Activated CD8-positive, alpha-beta T cell treated with anti-CD3 and anti-CD28 coated beads, Interleukin-2, amount 10 ng/mL, durations not matched to agents 7 days and 5 days (primary cell): ENCODE measurements at regions not wholly inside any gene's neighbourhood (a gene's known extent, or its start where the extent isn't known, plus 50 kb on each side); places are given as distances from the start of the nearest gene placed in this dataset.

Source experiments
- ATAC-seq: fragments of 150-1000 bp; cut with Tn5 transposase; one replicate; pipeline ENCODE4 v1.10.0; 2021; ENCODE audit warnings: moderate library complexity
- CTCF ChIA-PET: fragments of 350-600 bp; sonication (Branson Sonifier 250); formaldehyde crosslinking; loops from one replicate; lab custom pipeline; 2021; ENCODE audit warnings: antibody characterized with exemption; lab: Charles Lee
- POLR2A ChIA-PET: fragments of 350-600 bp; sonication (Branson Sonifier 250); formaldehyde crosslinking; loops from one replicate; lab custom pipeline; 2021; ENCODE audit warnings: antibody characterized with exemption; lab: Charles Lee
- DNase-seq: peaks from one replicate; pipeline ENCODE4 v3.0.0-alpha.2; 2020
- H3K27ac Mint-ChIP-seq: one replicate; pipeline ENCODE4 v1.8.0; 2021; ENCODE audit warnings: mild to moderate bottlenecking, mixed read lengths
- H3K27me3 Mint-ChIP-seq: one replicate; pipeline ENCODE4 v1.8.0; 2021; ENCODE audit warnings: low read depth, mixed read lengths
- H3K36me3 Mint-ChIP-seq: one replicate; pipeline ENCODE4 v1.8.0; 2021; ENCODE audit warnings: low read depth, mixed read lengths
- H3K4me1 Mint-ChIP-seq: one replicate; pipeline ENCODE4 v1.8.0; 2021; ENCODE audit warnings: low read depth, mixed read lengths
- H3K4me3 Mint-ChIP-seq: one replicate; pipeline ENCODE4 v1.8.0; 2021; ENCODE audit warnings: mild to moderate bottlenecking, mixed read lengths
- H3K9me3 Mint-ChIP-seq: one replicate; pipeline ENCODE4 v1.8.0; 2022; ENCODE audit warnings: mixed read lengths; ENCODE audit not compliant: insufficient read depth

GRCh38 chr9:19931098-19931890, 142.5 kb upstream of the SLC24A2 start:
- Mint-ChIP-seq H3K36me3 (peaks cover 2% of the 10 kb centered on the region), H3K27me3 (peaks cover 5% of the 10 kb centered on the region), H3K4me3 (no peak overlapping the region), H3K4me1 (peaks cover 51% of the 10 kb centered on the region), H3K27ac (no peak overlapping the region), H3K9me3 (no peaks in the 10 kb centered on the region)
- CTCF ChIA-PET: interaction anchor here (0.6 to 1.2 kb wide), 2 partner anchors 1009 to 1446 kb away, joined by 3 read pairs; no protein-coding TSS in a partner anchor
- no peak for DNase-seq
- no peak for ATAC-seq
- POLR2A ChIA-PET: no interaction called here

- no peaks in the 10 kb centered on the region for H3K36me3 Mint-ChIP-seq
- H3K9me3 Mint-ChIP-seq: no peaks in the 10 kb centered on the region
- peaks cover 8% of the 10 kb centered on the region for H3K27me3 Mint-ChIP-seq
- H3K27ac Mint-ChIP-seq: no peak overlapping the region
- peaks cover 54% of the 10 kb centered on the region for H3K4me1 Mint-ChIP-seq
- DNase-seq (no peak), ATAC-seq (no peak)
- no peak overlapping the region for H3K4me3 Mint-ChIP-seq
- CTCF ChIA-PET: interaction anchor here (0.7 to 3.5 kb wide), 10 partner anchors 19 to 1014 kb away, joined by 3 to 23 read pairs (median 4); no protein-coding TSS in a partner anchor
- POLR2A ChIA-PET: interaction anchor here (0.7 kb wide), 1 partner anchor 697 kb away, joined by 3 read pairs; no protein-coding TSS in a partner anchor
Observed at GRCh38 chr9:19927560-19927959, 138.7 kb upstream of the SLC24A2 start.

- no peak for DNase-seq
- Mint-ChIP-seq H3K4me1 (peaks cover 54% of the 10 kb centered on the region), H3K27me3 (peaks cover 8% of the 10 kb centered on the region), H3K9me3 (no peaks in the 10 kb centered on the region), H3K36me3 (no peaks in the 10 kb centered on the region), H3K4me3 (peak overlapping the region; percentile 73), H3K27ac (peak overlapping the region; percentile 89)
- ChIA-PET POLR2A (no interaction called here), CTCF (interaction anchor here (0.9 to 3.5 kb wide), 10 partner anchors 20 to 1227 kb away, joined by 3 to 23 read pairs (median 4); no protein-coding TSS in a partner anchor)
- ATAC-seq: no peak
Observed at GRCh38 chr9:19926774-19927173, 137.9 kb upstream of the SLC24A2 start.

DNA sequence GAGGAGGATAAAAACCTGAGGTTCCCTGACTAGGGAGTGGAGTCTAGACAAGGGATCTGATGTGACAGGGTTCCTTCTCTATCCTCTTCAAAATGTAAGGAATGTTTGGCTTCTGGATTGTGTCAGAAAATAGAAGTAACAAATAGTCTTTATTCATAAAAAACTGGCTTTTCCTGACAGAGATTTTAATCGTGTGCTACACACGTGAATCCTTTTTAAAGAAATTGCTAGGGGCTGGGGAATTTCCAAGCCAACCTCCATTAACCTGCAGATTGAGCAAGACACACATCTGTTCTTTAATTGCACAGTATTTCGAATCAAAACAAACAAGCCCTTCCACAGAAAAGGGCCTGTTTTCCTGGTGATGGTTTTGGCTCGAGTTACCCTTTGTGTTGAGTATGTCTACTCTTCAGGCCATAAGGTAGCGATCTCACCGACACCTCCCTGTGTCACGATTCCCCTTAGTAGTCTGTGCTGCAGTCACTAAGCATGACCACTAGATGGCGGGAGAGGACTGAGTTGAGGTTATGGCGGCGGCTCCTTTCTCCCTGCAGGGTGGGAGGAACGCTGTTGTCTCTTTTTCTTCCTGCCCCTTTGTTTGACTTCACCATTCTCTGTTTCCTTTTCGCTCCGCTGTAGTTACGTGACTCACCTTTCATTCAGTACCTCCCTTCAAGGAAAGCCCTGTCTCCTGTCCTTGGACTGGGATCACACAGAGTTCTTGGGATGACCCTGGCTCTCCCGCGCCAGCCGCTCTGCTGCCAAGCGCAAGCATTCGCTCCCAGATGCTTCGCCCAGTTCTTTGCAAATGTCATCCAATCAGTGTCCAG, 137.1 kb upstream of the SLC24A2 start:
- H3K27me3 Mint-ChIP-seq: peaks cover 8% of the 10 kb centered on the region
- H3K4me1 Mint-ChIP-seq: peaks cover 54% of the 10 kb centered on the region
- ChIA-PET POLR2A (no interaction called here), CTCF (interaction anchor here (0.9 to 3.5 kb wide), 9 partner anchors 21 to 1179 kb away, joined by 3 to 23 read pairs (median 4); partner anchors contain the start of gene MLLT3)
- ATAC-seq (peak; percentile 98), DNase-seq (peak; percentile 89)
- H3K27ac Mint-ChIP-seq: peak overlapping the region; percentile 89
- H3K9me3 Mint-ChIP-seq: no peaks in the 10 kb centered on the region
- peak overlapping the region; percentile 73 for H3K4me3 Mint-ChIP-seq
- no peaks in the 10 kb centered on the region for H3K36me3 Mint-ChIP-seq

DNA sequence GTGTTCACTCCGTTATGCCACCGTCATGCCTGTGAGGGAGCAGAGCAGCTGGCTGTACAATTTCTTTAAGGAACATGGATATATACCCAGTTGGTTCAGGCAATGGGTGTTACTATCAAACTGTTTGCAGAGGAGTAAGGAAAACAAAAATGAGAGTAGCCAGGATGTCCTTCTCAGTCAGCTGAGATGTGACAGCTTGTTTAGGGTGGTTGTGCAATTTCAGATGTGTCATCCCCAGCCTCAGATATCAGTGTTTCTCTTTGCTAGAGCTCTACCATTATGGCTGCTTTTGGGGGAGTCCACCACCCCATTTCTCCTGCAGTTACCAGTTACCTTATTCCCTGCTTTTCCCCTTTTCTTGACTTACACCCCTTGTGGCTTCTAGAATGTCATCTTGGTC, 135.2 kb upstream of the SLC24A2 start:
- POLR2A ChIA-PET: no interaction called here
- ATAC-seq: no peak
- CTCF ChIA-PET: interaction anchor here (1.3 to 1.6 kb wide), 3 partner anchors 698 to 1186 kb away, joined by 3 to 9 read pairs (median 5); partner anchors contain the start of gene MLLT3

DNA sequence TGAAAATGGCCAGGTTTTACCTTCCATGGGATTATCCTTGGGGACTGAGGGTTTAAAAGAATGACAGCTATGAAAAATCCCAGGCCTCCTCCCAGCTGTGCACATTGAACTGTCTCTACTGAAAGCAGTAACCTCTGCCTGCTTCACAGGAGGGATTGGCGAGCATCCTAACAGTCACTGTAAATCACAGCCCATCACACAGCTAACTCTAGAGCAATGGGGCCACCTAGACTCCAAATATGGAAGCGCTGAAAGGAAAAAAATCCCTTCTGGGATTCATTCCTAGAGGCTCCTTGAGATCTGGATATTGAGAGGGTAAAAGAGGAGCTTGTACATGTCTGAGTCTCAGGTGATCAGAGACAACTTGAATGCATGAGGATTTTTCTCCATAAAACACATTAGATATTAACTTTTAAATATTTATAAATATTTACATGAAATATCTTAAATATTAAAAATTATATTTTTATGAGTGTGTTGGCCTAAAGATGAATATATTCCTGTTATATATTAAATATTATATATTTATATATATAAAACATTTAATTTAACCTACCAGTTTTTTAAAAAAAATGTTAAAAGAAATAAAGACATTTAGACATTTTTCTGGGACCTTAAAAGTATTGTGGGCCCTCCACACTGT, 133.8 kb upstream of the SLC24A2 start:
- no peak overlapping the region for H3K27ac Mint-ChIP-seq
- ChIA-PET CTCF (interaction anchor here (0.8 to 2.4 kb wide), 3 partner anchors 458 to 1018 kb away, joined by 3 to 8 read pairs (median 3); no protein-coding TSS in a partner anchor), POLR2A (no interaction called here)
- no peaks in the 10 kb centered on the region for H3K9me3 Mint-ChIP-seq
- H3K27me3 Mint-ChIP-seq: peaks cover 11% of the 10 kb centered on the region
- no peaks in the 10 kb centered on the region for H3K36me3 Mint-ChIP-seq
- ATAC-seq (no peak), DNase-seq (no peak)
- no peak overlapping the region for H3K4me3 Mint-ChIP-seq
- peaks cover 47% of the 10 kb centered on the region for H3K4me1 Mint-ChIP-seq

More for the DNA sequence above, 135.2 kb upstream of the SLC24A2 start:
- Mint-ChIP-seq H3K36me3 (no peaks in the 10 kb centered on the region), H3K9me3 (no peaks in the 10 kb centered on the region), H3K27ac (no peak overlapping the region), H3K27me3 (peaks cover 8% of the 10 kb centered on the region), H3K4me1 (peaks cover 53% of the 10 kb centered on the region), H3K4me3 (no peak overlapping the region)
- DNase-seq: no peak

DNA sequence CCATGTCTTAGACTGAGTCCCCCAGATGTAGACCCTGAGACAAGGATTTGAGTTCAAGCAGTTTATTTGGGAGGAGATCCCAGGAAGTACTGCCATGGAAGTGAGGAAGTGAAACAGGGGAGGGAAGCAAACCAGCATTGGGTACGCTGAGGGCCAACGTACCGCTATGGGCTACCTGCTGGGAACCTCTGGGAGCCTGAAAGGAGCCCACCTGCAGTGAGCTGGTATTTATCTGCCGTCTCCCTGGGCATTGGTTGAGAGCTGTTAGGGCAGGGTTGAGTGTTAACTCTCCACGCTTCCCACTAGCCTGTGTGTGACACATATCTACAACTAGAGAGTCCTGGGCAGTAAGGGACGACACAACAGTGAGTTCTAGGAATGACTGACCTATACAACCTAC, 131.6 kb upstream of the SLC24A2 start:
- ChIA-PET CTCF (no interaction called here), POLR2A (no interaction called here)
- Mint-ChIP-seq H3K27ac (no peak overlapping the region), H3K9me3 (no peaks in the 10 kb centered on the region), H3K27me3 (peaks cover 18% of the 10 kb centered on the region), H3K36me3 (no peaks in the 10 kb centered on the region), H3K4me3 (no peak overlapping the region), H3K4me1 (peaks cover 26% of the 10 kb centered on the region)
- no peak for DNase-seq
- ATAC-seq: no peak

GRCh38 chr9:19918630-19919029, 129.8 kb upstream of the SLC24A2 start:
- H3K36me3 Mint-ChIP-seq: no peaks in the 10 kb centered on the region
- POLR2A ChIA-PET: no interaction called here
- H3K27ac Mint-ChIP-seq: no peak overlapping the region
- peaks cover 11% of the 10 kb centered on the region for H3K27me3 Mint-ChIP-seq
- DNase-seq (peak; percentile 36), ATAC-seq (no peak)
- peaks cover 11% of the 10 kb centered on the region for H3K4me1 Mint-ChIP-seq
- H3K9me3 Mint-ChIP-seq: no peaks in the 10 kb centered on the region
- CTCF ChIA-PET: interaction anchor here (0.9 kb wide), 1 partner anchor 28 kb away, joined by 3 read pairs; no protein-coding TSS in a partner anchor
- no peak overlapping the region for H3K4me3 Mint-ChIP-seq

DNA sequence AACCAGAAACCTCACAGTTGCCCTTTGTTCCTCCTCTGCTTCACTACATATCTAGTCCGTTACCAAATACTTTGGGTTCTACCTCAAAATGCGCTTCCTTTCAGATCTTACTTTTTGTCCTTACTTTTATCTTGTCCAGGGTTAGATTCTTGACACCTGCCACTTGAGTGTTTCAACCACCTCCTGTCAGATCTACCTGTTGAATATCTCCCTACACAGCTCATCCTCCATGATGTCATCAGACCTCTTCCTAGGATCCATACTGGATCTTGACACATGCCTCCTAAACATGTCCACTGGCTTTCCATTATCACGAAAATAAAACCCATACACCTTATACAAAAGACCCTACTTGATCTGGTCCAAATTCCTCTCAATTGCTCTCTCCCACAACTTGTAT, 125.2 kb upstream of the SLC24A2 start:
- peaks cover 10% of the 10 kb centered on the region for H3K27me3 Mint-ChIP-seq
- no peak overlapping the region for H3K4me3 Mint-ChIP-seq
- H3K36me3 Mint-ChIP-seq: no peaks in the 10 kb centered on the region
- H3K4me1 Mint-ChIP-seq: peaks cover 8% of the 10 kb centered on the region
- H3K27ac Mint-ChIP-seq: no peak overlapping the region
- DNase-seq (no peak), ATAC-seq (no peak)
- POLR2A ChIA-PET: no interaction called here
- CTCF ChIA-PET: no interaction called here
- H3K9me3 Mint-ChIP-seq: no peaks in the 10 kb centered on the region

- Mint-ChIP-seq H3K27ac (no peak overlapping the region), H3K4me3 (no peak overlapping the region), H3K9me3 (no peaks in the 10 kb centered on the region), H3K4me1 (peaks cover 2% of the 10 kb centered on the region), H3K36me3 (no peaks in the 10 kb centered on the region), H3K27me3 (peaks cover 10% of the 10 kb centered on the region)
- CTCF ChIA-PET: no interaction called here
- no peak for DNase-seq
- POLR2A ChIA-PET: no interaction called here
- no peak for ATAC-seq
Observed at GRCh38 chr9:19913151-19913550, 124.3 kb upstream of the SLC24A2 start.

DNA sequence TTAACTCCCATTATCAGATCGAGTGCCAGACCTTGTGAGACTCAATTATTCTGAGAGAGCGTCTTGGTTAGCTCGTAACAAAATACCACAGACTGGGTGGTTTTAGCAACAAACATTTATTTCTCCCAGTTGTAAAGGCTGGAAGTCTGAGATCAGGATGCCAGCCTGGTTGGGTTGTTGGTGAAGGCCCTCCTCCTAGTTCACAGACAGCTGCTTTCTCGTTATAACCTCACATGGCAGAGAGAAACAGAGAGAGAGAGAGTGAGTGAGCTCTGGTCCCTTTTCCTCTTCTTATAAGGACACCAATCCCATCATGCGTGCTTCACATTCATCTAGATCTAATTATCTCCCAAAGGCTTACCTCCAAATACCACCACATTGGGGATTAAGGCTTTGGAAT, 114.2 kb upstream of the SLC24A2 start:
- Mint-ChIP-seq H3K36me3 (no peaks in the 10 kb centered on the region), H3K27ac (no peak overlapping the region), H3K4me3 (no peak overlapping the region), H3K9me3 (no peaks in the 10 kb centered on the region), H3K27me3 (peaks cover 9% of the 10 kb centered on the region), H3K4me1 (peaks cover 6% of the 10 kb centered on the region)
- ATAC-seq: no peak
- CTCF ChIA-PET: no interaction called here
- DNase-seq: no peak
- POLR2A ChIA-PET: no interaction called here
